ENCODE measurements at regions not wholly inside any gene's neighbourhood (a gene's known extent, or its start where the extent isn't known, plus 50 kb on each side); places are given as distances from the start of the nearest gene placed in this dataset.

DNA sequence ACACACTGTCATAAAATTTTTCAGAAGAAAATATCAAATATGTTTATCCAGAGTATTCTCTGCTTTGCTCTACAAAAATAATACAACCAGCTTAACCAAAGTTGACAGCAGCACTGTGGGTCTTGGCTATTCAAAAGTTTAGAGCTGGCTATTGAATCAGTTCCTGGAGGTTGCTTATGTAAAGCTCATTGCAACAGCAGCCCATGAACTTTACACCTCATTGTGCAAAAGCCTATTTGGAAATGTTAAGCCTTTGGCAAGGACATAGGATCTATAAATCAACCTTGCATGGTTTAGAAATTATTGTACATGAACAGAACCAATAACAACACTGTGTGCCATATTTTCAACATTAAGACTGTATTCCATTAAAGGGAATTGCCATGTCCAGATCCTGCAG lies 714.9 kb downstream of the ADGRL2 start:
- Histone ChIP-seq H3K4me1 (no peaks in the 10 kb centered on the region), H3K36me3 (no peaks in the 10 kb centered on the region), H3K27ac (no peak overlapping the region), H3K27me3 (no peaks in the 10 kb centered on the region), H3K9me3 (no peaks in the 10 kb centered on the region), H3K4me3 (no peak overlapping the region)
- intact Hi-C loops (cut with DNase I; ENCODE audit: low total_unique reads) = no loop called here
- DNase-seq = no peak
- TF ChIP-seq, protein P1, sequence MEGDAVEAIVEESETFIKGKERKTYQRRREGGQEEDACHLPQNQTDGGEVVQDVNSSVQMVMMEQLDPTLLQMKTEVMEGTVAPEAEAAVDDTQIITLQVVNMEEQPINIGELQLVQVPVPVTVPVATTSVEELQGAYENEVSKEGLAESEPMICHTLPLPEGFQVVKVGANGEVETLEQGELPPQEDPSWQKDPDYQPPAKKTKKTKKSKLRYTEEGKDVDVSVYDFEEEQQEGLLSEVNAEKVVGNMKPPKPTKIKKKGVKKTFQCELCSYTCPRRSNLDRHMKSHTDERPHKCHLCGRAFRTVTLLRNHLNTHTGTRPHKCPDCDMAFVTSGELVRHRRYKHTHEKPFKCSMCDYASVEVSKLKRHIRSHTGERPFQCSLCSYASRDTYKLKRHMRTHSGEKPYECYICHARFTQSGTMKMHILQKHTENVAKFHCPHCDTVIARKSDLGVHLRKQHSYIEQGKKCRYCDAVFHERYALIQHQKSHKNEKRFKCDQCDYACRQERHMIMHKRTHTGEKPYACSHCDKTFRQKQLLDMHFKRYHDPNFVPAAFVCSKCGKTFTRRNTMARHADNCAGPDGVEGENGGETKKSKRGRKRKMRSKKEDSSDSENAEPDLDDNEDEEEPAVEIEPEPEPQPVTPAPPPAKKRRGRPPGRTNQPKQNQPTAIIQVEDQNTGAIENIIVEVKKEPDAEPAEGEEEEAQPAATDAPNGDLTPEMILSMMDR (IDR thresholded peaks at IDR 0.05) = no peak
- no peak for TF ChIP-seq POLR2A (IDR thresholded peaks at IDR 0.05)

DNA sequence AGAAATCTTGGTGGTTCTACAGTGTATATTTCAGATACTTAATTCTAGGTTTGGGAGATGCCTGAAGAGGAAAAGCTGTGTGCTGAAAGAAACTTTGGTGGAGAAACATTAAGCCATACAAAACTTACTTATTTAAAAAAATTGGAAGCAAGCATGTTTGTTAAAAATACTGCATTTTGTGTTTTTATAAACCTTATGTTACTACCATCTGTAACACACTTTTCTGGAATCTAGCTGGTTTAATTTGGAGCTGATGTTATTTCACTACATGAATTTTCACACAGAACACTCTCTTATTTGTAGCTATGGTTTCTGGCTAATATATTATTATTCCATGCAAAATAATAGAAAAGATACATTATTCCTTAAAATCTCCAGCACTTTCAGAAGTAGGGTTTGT lies 710.7 kb downstream of the ADGRL2 start:
- DNase-seq = no peak
- no peaks in the 10 kb centered on the region for H3K27me3 ChIP-seq
- no peak overlapping the region for H3K27ac ChIP-seq
- TF ChIP-seq, protein P1 (IDR thresholded peaks at IDR 0.05) = no peak
- no peak for TF ChIP-seq POLR2A (IDR thresholded peaks at IDR 0.05)
- no peaks in the 10 kb centered on the region for H3K9me3 ChIP-seq
- H3K36me3 ChIP-seq = no peaks in the 10 kb centered on the region
- H3K4me1 ChIP-seq = no peaks in the 10 kb centered on the region
- intact Hi-C loops (cut with DNase I; ENCODE audit: low total_unique reads) = no loop called here
- no peak overlapping the region for H3K4me3 ChIP-seq

DNA sequence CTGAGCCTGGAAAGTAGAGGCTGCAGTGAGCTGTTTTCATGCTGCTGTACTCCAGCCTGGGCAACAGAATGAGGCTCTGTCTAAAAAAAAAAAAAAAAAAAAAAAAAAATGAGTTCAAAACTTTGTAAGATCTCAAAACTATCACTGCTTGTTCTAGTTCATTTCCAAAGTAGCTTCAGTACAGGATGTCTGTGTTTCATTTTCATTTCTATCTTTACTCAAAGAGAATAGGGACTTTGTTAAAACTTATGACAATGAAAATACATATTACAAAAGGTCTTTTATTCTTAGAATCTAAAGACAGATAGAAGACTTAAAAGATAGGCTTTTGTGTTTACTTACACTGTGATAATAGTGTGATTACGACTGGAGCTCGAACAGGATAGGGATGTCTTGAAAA lies 709.7 kb downstream of the ADGRL2 start:
- H3K9me3 ChIP-seq = no peaks in the 10 kb centered on the region
- TF ChIP-seq, protein P1 (IDR thresholded peaks at IDR 0.05) = no peak
- TF ChIP-seq POLR2A (IDR thresholded peaks at IDR 0.05) = no peak
- DNase-seq = no peak
- H3K27me3 ChIP-seq = no peaks in the 10 kb centered on the region
- H3K4me1 ChIP-seq = no peaks in the 10 kb centered on the region
- no peaks in the 10 kb centered on the region for H3K36me3 ChIP-seq
- H3K4me3 ChIP-seq = no peak overlapping the region
- intact Hi-C loops (cut with DNase I; ENCODE audit: low total_unique reads) = no loop called here
- no peak overlapping the region for H3K27ac ChIP-seq

DNA sequence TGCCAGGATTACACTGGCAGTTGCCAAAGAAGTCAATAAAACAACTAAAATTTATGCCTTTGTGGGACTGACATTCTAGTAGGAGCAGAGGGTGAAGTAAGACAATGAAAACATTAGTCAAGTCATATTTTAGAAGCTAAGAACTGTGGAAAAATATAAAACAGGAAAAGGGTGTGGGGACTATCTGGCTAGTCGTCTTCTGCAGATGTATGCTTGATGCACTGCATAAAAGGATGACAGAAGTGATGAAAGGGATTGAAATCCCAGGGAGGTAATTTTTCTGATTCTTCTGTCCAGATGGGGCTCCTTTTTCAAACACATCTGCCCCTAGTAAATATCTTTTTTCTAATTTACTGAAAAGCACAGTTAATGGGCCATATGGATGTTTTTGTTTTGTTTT lies 706.3 kb downstream of the ADGRL2 start:
- TF ChIP-seq POLR2A (IDR thresholded peaks at IDR 0.05) = no peak
- TF ChIP-seq, protein P1 (IDR thresholded peaks at IDR 0.05) = no peak
- intact Hi-C loops (cut with DNase I; ENCODE audit: low total_unique reads) = no loop called here
- H3K36me3 ChIP-seq = no peaks in the 10 kb centered on the region
- H3K27ac ChIP-seq = no peak overlapping the region
- DNase-seq = no peak
- no peak overlapping the region for H3K4me3 ChIP-seq
- H3K27me3 ChIP-seq = no peaks in the 10 kb centered on the region
- no peaks in the 10 kb centered on the region for H3K4me1 ChIP-seq
- H3K9me3 ChIP-seq = no peaks in the 10 kb centered on the region

DNA sequence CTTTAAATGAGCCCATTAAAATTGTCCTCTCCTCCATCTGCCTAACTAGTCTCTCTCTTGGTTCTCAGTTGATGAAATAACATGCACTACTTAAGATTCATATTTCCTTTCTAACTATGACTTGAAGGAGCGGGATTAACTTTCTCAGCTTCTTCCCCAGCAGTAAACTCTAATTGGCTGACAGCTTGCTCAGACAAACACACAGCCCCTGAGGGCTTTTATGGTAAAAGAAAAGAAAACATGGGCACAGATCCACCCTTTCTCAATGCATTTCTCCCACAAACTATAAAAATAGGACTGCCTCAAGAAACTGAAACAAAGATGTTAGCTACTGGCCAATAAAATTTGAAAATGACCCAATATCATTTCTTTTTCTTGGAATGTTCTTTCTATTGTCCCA lies 703.1 kb downstream of the ADGRL2 start:
- no peak overlapping the region for H3K27ac ChIP-seq
- H3K4me1 ChIP-seq = no peaks in the 10 kb centered on the region
- no peak for DNase-seq
- no peak overlapping the region for H3K4me3 ChIP-seq
- TF ChIP-seq, protein P1 (IDR thresholded peaks at IDR 0.05) = no peak
- no peak for TF ChIP-seq POLR2A (IDR thresholded peaks at IDR 0.05)
- intact Hi-C loops (cut with DNase I; ENCODE audit: low total_unique reads) = no loop called here
- H3K9me3 ChIP-seq = no peaks in the 10 kb centered on the region
- H3K27me3 ChIP-seq = no peaks in the 10 kb centered on the region
- no peaks in the 10 kb centered on the region for H3K36me3 ChIP-seq

Data from uterus (tissue), 3 donors.